GM23338 (cell line): ENCODE measurements at regions not wholly inside any gene's neighbourhood (a gene's known extent, or its start where the extent isn't known, plus 50 kb on each side); places are given as distances from the start of the nearest gene placed in this dataset.

Source experiments
- ATAC-seq: fragments of 200-7000 bp; cut with Tn5 transposase; 3 replicates; pipeline ENCODE4 v1.9.1; 2020
- DNase-seq: peaks from one replicate; pipeline ENCODE4 v3.0.0-alpha.2; 2015; ENCODE audit warnings: low spot score
- H2AFZ ChIP-seq: fragments of 200-600 bp; sonication (generic); 2 replicates; pipeline ENCODE4 v1.8.0; 2016; ENCODE audit warnings: antibody characterized with exemption, mild to moderate bottlenecking, moderate library complexity
- H3F3A ChIP-seq: fragments of 200-600 bp; sonication (generic); replicated peaks from 2 replicates; pipeline ENCODE4 v1.8.0; 2017; ENCODE audit warnings: antibody characterized with exemption, mixed run types, low read depth
- H3K27ac ChIP-seq: fragments of 200-600 bp; sonication (generic); 2 replicates; pipeline ENCODE4 v1.6.1; 2016; ENCODE audit warnings: low read depth
- H3K27me3 ChIP-seq: fragments of 200-600 bp; sonication (generic); 2 replicates; pipeline ENCODE4 v1.8.0; 2016; ENCODE audit warnings: mild to moderate bottlenecking, mixed run types, moderate library complexity; ENCODE audit not compliant: insufficient read depth
- H3K36me3 ChIP-seq: fragments of 200-600 bp; sonication (generic); 2 replicates; pipeline ENCODE4 v1.8.0; 2016; ENCODE audit warnings: mild to moderate bottlenecking; ENCODE audit not compliant: insufficient read depth
- H3K4me1 ChIP-seq: fragments of 200-600 bp; sonication (generic); 2 replicates; pipeline ENCODE4 v1.8.0; 2016; ENCODE audit warnings: mild to moderate bottlenecking, moderate library complexity; ENCODE audit not compliant: insufficient read depth
- H3K4me2 ChIP-seq: fragments of 200-600 bp; sonication (generic); 2 replicates; pipeline ENCODE4 v1.7.1; 2017; ENCODE audit warnings: mixed run types
- H3K4me3 ChIP-seq: fragments of 200-600 bp; sonication (generic); 2 replicates; pipeline ENCODE4 v1.6.1; 2016; ENCODE audit warnings: mixed run types
- H3K79me2 ChIP-seq: fragments of 200-600 bp; sonication (generic); replicated peaks from 2 replicates; pipeline ENCODE4 v1.8.0; 2017; ENCODE audit warnings: mild to moderate bottlenecking; ENCODE audit not compliant: insufficient read depth
- H3K9me2 ChIP-seq: fragments of 200-600 bp; sonication (generic); 2 replicates; pipeline ENCODE4 v1.8.0; 2017; ENCODE audit not compliant: insufficient read depth
- H4K20me1 ChIP-seq: fragments of 200-600 bp; sonication (generic); replicated peaks from 2 replicates; pipeline ENCODE4 v1.8.0; 2017; ENCODE audit warnings: mild to moderate bottlenecking; ENCODE audit not compliant: insufficient read depth
- H3K27ac Mint-ChIP-seq: 2 replicates; pipeline ENCODE4 v1.8.0; 2020; ENCODE audit warnings: inconsistent platforms, mild to moderate bottlenecking, moderate library complexity, mixed read lengths
- H3K27me3 Mint-ChIP-seq: 3 replicates; pipeline ENCODE4 v1.8.0; 2022; ENCODE audit warnings: low read depth, mild to moderate bottlenecking, moderate library complexity, mixed read lengths, inconsistent platforms; ENCODE audit not compliant: insufficient read depth, poor library complexity
- H3K36me3 Mint-ChIP-seq: 3 replicates; pipeline ENCODE4 v1.8.0; 2021; ENCODE audit warnings: low read depth, mild to moderate bottlenecking, inconsistent platforms, moderate library complexity, mixed read lengths
- H3K4me1 Mint-ChIP-seq: 3 replicates; pipeline ENCODE4 v1.8.0; 2020; ENCODE audit warnings: mild to moderate bottlenecking, inconsistent platforms, mixed read lengths
- H3K4me3 Mint-ChIP-seq: 3 replicates; pipeline ENCODE4 v1.8.0; 2021; ENCODE audit warnings: moderate library complexity, mild to moderate bottlenecking, inconsistent platforms, mixed read lengths
- H3K9me3 Mint-ChIP-seq: 3 replicates; pipeline ENCODE4 v1.8.0; 2020; ENCODE audit warnings: moderate library complexity, mild to moderate bottlenecking, inconsistent platforms, mixed read lengths
- EZH2phosphoT487 ChIP-seq: fragments of 200-600 bp; sonication (generic); IDR thresholded peaks from one replicate; pipeline ENCODE4 v1.8.1; 2018; ENCODE audit warnings: antibody characterized with exemption; ENCODE audit not compliant: unreplicated experiment
- JUNB ChIP-seq: IDR thresholded peaks from one replicate; pipeline ENCODE4 v1.6.1; 2016; ENCODE audit warnings: antibody characterized with exemption; ENCODE audit not compliant: unreplicated experiment
- NANOG ChIP-seq: IDR thresholded peaks from 2 replicates; pipeline ENCODE4 v1.6.1; 2016; ENCODE audit warnings: antibody characterized with exemption, borderline replicate concordance
- STAT1 ChIP-seq: IDR thresholded peaks from one replicate; pipeline ENCODE4 v1.6.1; 2016; ENCODE audit warnings: antibody characterized with exemption; ENCODE audit not compliant: unreplicated experiment
- TF ChIP-seq, protein P1 (sequence below): IDR thresholded peaks from 2 replicates; pipeline ENCODE4 v1.6.1; 2016; ENCODE audit warnings: antibody characterized with exemption
- TF ChIP-seq, protein P2 (sequence below): fragments of 250-450 bp; sonication (Bioruptor Pico); IDR thresholded peaks from 2 replicates; pipeline ENCODE4 v1.5.0; 2020; ENCODE audit warnings: mild to moderate bottlenecking, moderate library complexity

DNA sequence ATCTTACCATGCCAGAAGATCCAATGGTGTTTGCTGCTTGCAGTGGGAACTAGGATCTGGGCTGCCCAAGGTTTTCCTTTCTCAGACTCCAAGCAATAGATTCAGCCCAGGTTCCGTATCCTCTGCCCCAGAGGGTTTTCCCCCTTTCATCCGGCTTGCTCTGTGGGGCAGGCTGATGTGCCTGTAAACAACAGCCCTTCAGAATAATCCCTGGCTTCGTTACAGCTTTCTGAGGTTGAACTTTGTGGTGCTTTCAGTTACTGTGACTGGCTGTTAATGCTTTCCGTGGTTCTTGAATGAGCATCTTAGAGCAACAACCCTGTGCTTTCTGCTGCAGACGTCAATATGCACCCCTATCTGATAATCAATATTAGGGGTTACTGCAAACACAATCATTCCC is 400.4 kb downstream of the BTBD3 start:
- no peaks in the 10 kb centered on the region for H3K9me3 Mint-ChIP-seq
- TF ChIP-seq, protein P1, sequence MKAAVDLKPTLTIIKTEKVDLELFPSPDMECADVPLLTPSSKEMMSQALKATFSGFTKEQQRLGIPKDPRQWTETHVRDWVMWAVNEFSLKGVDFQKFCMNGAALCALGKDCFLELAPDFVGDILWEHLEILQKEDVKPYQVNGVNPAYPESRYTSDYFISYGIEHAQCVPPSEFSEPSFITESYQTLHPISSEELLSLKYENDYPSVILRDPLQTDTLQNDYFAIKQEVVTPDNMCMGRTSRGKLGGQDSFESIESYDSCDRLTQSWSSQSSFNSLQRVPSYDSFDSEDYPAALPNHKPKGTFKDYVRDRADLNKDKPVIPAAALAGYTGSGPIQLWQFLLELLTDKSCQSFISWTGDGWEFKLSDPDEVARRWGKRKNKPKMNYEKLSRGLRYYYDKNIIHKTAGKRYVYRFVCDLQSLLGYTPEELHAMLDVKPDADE = no peak
- TF ChIP-seq NANOG (no peak), EZH2phosphoT487 (no peak), STAT1 (no peak), JUNB (no peak)
- TF ChIP-seq, protein P2, sequence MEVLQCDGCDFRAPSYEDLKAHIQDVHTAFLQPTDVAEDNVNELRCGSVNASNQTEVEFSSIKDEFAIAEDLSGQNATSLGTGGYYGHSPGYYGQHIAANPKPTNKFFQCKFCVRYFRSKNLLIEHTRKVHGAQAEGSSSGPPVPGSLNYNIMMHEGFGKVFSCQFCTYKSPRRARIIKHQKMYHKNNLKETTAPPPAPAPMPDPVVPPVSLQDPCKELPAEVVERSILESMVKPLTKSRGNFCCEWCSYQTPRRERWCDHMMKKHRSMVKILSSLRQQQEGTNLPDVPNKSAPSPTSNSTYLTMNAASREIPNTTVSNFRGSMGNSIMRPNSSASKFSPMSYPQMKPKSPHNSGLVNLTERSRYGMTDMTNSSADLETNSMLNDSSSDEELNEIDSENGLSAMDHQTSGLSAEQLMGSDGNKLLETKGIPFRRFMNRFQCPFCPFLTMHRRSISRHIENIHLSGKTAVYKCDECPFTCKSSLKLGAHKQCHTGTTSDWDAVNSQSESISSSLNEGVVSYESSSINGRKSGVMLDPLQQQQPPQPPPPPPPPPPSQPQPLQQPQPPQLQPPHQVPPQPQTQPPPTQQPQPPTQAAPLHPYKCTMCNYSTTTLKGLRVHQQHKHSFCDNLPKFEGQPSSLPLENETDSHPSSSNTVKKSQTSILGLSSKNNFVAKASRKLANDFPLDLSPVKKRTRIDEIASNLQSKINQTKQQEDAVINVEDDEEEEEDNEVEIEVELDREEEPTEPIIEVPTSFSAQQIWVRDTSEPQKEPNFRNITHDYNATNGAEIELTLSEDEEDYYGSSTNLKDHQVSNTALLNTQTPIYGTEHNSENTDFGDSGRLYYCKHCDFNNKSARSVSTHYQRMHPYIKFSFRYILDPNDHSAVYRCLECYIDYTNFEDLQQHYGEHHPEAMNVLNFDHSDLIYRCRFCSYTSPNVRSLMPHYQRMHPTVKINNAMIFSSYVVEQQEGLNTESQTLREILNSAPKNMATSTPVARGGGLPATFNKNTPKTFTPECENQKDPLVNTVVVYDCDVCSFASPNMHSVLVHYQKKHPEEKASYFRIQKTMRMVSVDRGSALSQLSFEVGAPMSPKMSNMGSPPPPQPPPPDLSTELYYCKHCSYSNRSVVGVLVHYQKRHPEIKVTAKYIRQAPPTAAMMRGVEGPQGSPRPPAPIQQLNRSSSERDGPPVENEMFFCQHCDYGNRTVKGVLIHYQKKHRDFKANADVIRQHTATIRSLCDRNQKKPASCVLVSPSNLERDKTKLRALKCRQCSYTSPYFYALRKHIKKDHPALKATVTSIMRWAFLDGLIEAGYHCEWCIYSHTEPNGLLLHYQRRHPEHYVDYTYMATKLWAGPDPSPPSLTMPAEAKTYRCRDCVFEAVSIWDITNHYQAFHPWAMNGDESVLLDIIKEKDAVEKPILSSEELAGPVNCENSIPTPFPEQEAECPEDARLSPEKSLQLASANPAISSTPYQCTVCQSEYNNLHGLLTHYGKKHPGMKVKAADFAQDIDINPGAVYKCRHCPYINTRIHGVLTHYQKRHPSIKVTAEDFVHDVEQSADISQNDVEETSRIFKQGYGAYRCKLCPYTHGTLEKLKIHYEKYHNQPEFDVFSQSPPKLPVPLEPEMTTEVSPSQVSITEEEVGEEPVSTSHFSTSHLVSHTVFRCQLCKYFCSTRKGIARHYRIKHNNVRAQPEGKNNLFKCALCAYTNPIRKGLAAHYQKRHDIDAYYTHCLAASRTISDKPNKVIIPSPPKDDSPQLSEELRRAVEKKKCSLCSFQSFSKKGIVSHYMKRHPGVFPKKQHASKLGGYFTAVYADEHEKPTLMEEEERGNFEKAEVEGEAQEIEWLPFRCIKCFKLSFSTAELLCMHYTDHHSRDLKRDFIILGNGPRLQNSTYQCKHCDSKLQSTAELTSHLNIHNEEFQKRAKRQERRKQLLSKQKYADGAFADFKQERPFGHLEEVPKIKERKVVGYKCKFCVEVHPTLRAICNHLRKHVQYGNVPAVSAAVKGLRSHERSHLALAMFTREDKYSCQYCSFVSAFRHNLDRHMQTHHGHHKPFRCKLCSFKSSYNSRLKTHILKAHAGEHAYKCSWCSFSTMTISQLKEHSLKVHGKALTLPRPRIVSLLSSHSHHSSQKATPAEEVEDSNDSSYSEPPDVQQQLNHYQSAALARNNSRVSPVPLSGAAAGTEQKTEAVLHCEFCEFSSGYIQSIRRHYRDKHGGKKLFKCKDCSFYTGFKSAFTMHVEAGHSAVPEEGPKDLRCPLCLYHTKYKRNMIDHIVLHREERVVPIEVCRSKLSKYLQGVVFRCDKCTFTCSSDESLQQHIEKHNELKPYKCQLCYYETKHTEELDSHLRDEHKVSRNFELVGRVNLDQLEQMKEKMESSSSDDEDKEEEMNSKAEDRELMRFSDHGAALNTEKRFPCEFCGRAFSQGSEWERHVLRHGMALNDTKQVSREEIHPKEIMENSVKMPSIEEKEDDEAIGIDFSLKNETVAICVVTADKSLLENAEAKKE (CRISPR knock-in tag) = no peak
- Histone ChIP-seq H3K79me2 (no peaks in the 10 kb centered on the region), H3K27me3 (no peaks in the 10 kb centered on the region), H3K4me1 (peaks cover 8% of the 10 kb centered on the region; the same call in 1 of the 2 replicates), H3K27ac (no peak overlapping the region), H3K9me2 (0 out of 2 replicates have a peak, but pooled peaks cover 3% of the 10 kb centered on the region), H3F3A (no peaks in the 10 kb centered on the region), H3K36me3 (no peaks in the 10 kb centered on the region), H3K4me2 (no peak overlapping the region), H3K4me3 (no peak overlapping the region), H2AFZ (peak overlapping the region; percentile 78), H4K20me1 (no peaks in the 10 kb centered on the region)
- no peak overlapping the region for H3K4me3 Mint-ChIP-seq
- no peak overlapping the region for H3K27ac Mint-ChIP-seq
- no peaks in the 10 kb centered on the region for H3K27me3 Mint-ChIP-seq
- peak; percentile 41; the same call in 2 of the 3 replicates for ATAC-seq
- H3K4me1 Mint-ChIP-seq = peaks cover 11% of the 10 kb centered on the region; the same call in 2 of the 3 replicates
- no peaks in the 10 kb centered on the region for H3K36me3 Mint-ChIP-seq
- peak; percentile 2 for DNase-seq
